Urinary bladder (tissue), 3 donors: ENCODE measurements at regions not wholly inside any gene's neighbourhood (a gene's known extent, or its start where the extent isn't known, plus 50 kb on each side); places are given as distances from the start of the nearest gene placed in this dataset.

Experiments
- DNase-seq: peaks from one replicate; pipeline ENCODE4 v3.0.0-alpha.2; 2015; ENCODE audit errors: extremely low spot score
- H3K27ac ChIP-seq: one replicate; pipeline ENCODE4 v1.5.1; 2013; ENCODE audit warnings: low read depth, mild to moderate bottlenecking, moderate library complexity
- H3K36me3 ChIP-seq: one replicate; pipeline ENCODE4 v1.6.1; 2013; ENCODE audit warnings: mild to moderate bottlenecking, moderate library complexity; ENCODE audit not compliant: insufficient read depth
- H3K4me1 ChIP-seq: one replicate; pipeline ENCODE4 v1.6.1; 2013; ENCODE audit warnings: mild to moderate bottlenecking, moderate library complexity; ENCODE audit not compliant: insufficient read depth
- H3K4me3 ChIP-seq: one replicate; pipeline ENCODE4 v1.5.1; 2013; ENCODE audit warnings: low read depth, low read length
- WGBS: extraction: QIAGEN DNeasy Blood & Tissue Kit; methylation state at CpG from one replicate; pipeline ENCODE4 v1.1.7; 2013; 5-methylcytosine and 5-hydroxymethylcytosine counted together
- donor health status: healthy with polysubstance abuse.
- donor health status: healthy.

DNA sequence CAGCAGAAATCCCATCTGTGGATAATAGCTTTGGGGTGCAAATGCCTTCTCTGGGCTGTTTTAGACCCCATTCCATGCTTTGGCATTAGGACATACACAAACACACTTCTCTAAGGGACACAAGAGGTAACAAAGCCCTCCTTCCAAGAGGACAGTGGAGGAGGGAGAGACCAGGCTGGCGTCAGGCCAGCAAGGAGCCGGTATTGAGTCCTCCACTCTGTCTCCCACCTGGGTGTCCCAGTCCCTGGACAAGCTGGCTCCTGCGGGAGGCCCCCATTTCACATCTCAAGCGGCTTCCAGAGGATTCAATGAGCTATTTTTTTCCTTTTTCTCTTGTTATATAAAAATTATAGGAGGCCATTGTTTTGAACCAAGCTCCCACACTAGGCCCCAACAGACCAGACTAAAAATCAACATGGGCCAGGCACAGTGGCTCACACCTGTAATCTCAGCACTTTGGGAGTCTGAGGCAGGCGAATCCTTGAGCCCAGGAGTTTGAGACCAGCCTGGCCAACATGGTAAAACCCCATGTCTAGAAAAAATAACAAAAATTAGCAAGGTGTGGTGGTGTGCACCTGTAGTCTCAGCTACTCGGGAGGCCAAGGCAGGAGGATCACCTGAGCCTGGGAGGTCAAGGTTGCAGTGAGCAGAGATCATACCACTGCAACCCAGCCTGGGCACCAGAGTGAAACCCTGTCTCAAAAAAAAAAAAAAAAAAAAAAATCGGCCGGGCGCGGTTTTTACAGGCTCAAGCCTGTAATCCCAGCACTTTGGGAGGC is 142.9 kb downstream of the TOMM20 start:
- peaks cover 1% of the 10 kb centered on the region for H3K4me1 ChIP-seq
- DNase-seq: no peak
- no peak overlapping the region for H3K4me3 ChIP-seq
- no peaks in the 10 kb centered on the region for H3K36me3 ChIP-seq
- no peak overlapping the region for H3K27ac ChIP-seq
- WGBS: 95% methylated on average over 10 of the region's 10 CpGs

GRCh38 chr1:234985007-234985370 is 143.6 kb downstream of the TOMM20 start:
- no peak for DNase-seq
- WGBS: 95% methylated on average over 7 of the region's 7 CpGs
- Histone ChIP-seq H3K27ac (no peak overlapping the region), H3K4me3 (no peak overlapping the region), H3K36me3 (no peaks in the 10 kb centered on the region), H3K4me1 (peaks cover 4% of the 10 kb centered on the region)

DNA sequence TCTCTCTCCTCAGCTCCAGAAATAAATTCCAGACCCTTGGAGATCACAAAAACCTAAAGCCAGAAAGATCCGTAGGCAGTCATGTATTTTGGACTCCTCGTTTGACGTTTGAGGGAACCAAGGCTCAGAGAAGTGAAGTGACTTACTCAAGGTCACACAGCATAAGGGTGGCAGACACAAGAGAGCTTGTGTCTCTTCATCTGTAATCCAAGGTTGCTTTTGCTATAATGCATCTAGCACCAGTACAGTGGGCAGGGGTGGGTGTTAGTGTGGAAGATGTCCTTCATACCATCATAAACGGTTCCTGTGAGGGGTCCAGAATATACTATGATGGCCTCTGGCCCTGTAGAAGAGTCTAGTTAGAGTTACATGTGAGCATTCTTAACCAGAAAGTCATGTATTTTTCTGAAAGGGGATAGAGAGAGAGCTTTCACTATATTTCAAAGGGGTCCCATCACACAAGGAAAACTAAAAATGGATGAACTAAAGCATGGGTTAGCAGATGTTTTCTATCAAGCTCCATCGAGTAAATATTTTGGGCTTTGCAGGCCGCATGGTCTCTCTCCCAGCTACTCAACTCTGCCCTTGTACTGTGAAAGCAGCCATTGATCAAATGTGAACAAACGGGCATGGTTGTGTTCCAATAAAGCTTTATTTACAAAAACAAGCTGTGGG is 144.9 kb downstream of the TOMM20 start:
- no peaks in the 10 kb centered on the region for H3K36me3 ChIP-seq
- peaks cover 4% of the 10 kb centered on the region for H3K4me1 ChIP-seq
- DNase-seq: no peak
- no peak overlapping the region for H3K27ac ChIP-seq
- 75% methylated on average over 7 of the region's 7 CpGs for WGBS
- no peak overlapping the region for H3K4me3 ChIP-seq

GRCh38 chr1:234981758-234982157 is 146.9 kb downstream of the TOMM20 start:
- Histone ChIP-seq H3K27ac (no peak overlapping the region), H3K4me1 (peaks cover 3% of the 10 kb centered on the region), H3K4me3 (no peak overlapping the region), H3K36me3 (no peaks in the 10 kb centered on the region)
- no peak for DNase-seq
- 88% methylated on average over 2 of the region's 2 CpGs for WGBS

- 38% methylated on average over 18 of the region's 18 CpGs for WGBS
- Histone ChIP-seq H3K4me1 (peaks cover 3% of the 10 kb centered on the region), H3K4me3 (no peak overlapping the region)
Measured at GRCh38 chr1:234980645-234981396, 147.8 kb downstream of the TOMM20 start.

DNA sequence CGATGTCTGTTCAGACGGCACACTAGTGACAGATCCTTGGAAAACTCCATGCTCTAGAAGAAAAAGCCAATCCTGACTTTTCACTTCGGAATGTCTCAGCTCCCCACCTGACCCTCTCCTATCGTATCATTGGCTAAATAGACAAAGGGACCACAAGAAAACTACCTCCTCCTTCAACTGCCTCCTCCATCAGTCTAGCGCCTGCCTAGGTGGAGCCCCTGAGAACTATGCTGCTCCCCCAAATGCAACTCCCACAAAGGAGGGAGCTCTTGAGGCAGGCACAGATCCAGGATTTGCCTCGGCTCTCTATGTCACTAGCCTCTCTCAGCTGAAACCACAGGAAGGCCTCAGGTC is 148.4 kb downstream of the TOMM20 start:
- WGBS: 79% methylated on average over 6 of the region's 6 CpGs
- Histone ChIP-seq H3K36me3 (no peaks in the 10 kb centered on the region), H3K4me3 (no peak overlapping the region), H3K27ac (peak overlapping the region; percentile 72), H3K4me1 (peaks cover 3% of the 10 kb centered on the region)
- DNase-seq: no peak

More at GRCh38 chr1:234980645-234981396, 147.8 kb downstream of the TOMM20 start:
- Histone ChIP-seq H3K36me3 (no peaks in the 10 kb centered on the region), H3K27ac (peak overlapping the region; percentile 72)
- DNase-seq: no peak

DNA sequence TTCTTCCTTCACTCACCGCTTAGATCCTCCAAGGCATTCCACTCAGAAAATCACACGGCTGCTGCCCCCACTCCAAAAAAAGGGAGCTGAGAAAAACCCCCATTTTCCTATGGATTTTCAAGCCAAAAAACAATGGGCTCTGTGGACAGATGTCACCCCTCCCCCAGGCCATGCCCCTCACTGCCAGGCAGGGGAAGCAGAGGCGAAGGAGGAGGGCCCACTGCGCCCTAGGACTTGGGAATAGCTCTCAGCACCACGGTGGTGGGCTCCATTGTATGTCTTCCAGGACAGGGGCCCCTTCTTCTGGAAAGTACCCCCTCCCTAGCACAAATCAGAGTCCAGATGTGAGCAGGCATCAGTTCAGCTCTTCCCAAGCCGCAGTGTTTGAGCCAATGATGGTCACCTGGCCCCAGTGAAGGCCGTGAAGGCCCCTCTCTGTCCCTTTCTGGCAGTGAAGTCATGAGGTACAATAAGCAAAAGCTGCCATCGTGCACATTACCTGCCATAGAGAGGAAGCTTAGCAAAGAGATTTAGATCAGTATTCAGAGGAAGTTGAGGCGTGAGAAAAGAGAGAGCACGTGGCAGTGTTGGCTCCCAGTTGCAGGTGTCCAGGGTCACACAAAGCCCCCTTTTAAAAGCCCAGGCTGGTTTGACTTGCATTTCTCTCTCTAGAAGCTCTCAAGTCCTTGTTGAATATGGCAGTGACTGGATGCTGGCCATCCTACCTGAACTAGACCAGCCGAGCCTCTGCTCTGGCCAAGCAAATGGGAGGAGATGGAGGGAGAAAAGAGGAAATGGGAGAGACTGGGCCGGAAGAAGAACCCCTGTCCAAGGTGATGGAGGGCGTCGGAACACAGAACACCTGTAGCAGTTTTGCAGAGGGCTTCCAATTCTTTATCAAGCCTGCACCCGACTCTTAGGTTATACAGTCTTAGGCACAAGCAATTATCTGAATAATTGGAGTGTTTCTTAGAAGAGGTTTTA is 149.0 kb downstream of the TOMM20 start:
- DNase-seq: no peak
- 75% methylated on average over 15 of the region's 15 CpGs for WGBS
- H3K4me3 ChIP-seq: no peak overlapping the region
- peak overlapping the region; percentile 72 for H3K27ac ChIP-seq
- no peaks in the 10 kb centered on the region for H3K36me3 ChIP-seq
- H3K4me1 ChIP-seq: peaks cover 3% of the 10 kb centered on the region

- DNase-seq: no peak
- Histone ChIP-seq H3K4me1 (peaks cover 3% of the 10 kb centered on the region), H3K27ac (peak overlapping the region; percentile 71), H3K36me3 (no peaks in the 10 kb centered on the region), H3K4me3 (no peak overlapping the region)
- 55% methylated on average over 14 of the region's 14 CpGs for WGBS
Measured at GRCh38 chr1:234978397-234979295, 150.0 kb downstream of the TOMM20 start.

DNA sequence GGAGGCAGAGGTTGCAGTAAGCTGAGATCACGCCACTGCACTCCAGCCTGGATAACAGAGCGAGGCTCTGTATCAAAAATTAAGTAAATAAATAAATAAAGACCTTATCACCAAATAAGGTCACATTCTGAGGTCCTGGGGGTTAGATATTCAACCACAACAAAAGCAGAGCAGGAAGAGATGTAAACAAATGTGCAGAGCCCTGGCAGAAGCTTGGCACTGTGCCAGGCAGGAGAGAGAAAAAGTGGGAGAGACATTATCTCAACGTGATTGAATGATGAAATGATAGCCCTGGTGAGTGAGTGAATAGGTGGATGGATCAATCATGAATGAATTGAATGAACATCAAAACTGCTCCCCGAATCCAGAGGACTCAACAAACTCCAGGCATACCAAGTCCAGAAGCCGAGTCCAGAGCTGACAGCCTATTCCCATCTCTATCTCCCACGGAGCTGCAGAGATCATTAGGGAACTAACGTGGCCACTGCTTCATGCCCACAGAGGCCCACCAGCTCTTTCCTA is 150.7 kb downstream of the TOMM20 start:
- H3K4me1 ChIP-seq: peaks cover 3% of the 10 kb centered on the region
- H3K4me3 ChIP-seq: no peak overlapping the region
- no peak for DNase-seq
- H3K36me3 ChIP-seq: no peaks in the 10 kb centered on the region
- peak overlapping the region; percentile 28 for H3K27ac ChIP-seq
- WGBS: 78% methylated on average over 7 of the region's 7 CpGs

DNA sequence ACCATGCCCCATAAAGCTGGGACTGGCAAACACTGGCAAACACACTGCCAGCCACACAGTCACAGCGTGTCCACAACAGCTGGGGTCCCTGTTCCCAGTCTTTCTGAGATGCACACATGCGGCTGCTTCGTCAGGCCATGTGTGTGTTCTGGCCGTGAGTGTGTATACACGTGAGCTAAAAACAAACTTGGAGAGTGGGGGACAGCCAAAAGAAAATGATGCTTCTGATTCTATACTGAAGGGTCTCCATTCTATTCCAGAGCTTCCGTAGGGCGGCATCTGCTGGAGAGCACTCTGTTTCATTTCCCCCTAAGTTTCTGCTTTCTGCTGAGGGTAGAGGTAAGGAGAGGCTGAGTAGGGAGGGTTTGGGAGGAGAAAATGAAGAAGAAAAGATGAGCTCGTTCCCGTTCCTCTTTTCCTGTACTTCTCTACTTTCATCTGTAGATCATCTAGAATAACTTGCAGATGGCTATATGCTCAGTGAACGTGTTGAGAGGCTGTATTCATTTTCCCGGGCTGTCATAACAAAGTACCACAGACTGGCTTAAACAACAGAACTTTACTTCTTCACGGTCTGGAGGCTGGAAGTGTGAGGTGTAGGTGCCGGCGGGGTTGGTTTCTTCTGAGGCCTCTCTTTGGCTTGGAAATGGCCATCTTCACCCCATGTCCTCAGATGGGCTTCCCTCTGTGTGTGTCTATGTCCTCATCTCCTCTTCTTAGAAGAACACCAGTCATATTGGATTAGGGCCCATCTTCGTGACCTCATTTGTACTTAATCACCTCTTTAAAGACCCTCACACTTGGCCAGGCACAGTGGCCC is 151.6 kb downstream of the TOMM20 start:
- H3K4me3 ChIP-seq: no peak overlapping the region
- no peak for DNase-seq
- WGBS: 88% methylated on average over 15 of the region's 15 CpGs
- H3K4me1 ChIP-seq: peaks cover 3% of the 10 kb centered on the region
- no peaks in the 10 kb centered on the region for H3K36me3 ChIP-seq
- H3K27ac ChIP-seq: no peak overlapping the region

GRCh38 chr1:234975941-234976860 is 152.4 kb downstream of the TOMM20 start:
- WGBS: 87% methylated on average over 11 of the region's 11 CpGs
- Histone ChIP-seq H3K4me3 (no peak overlapping the region), H3K36me3 (no peaks in the 10 kb centered on the region), H3K4me1 (peaks cover 3% of the 10 kb centered on the region), H3K27ac (no peak overlapping the region)
- DNase-seq: no peak
